ENCODE measurements at regions not wholly inside any gene's neighbourhood (a gene's known extent, or its start where the extent isn't known, plus 50 kb on each side); places are given as distances from the start of the nearest gene placed in this dataset.

- DNase-seq (ENCODE audit: low read depth in 4 of 6, low spot score in 6 of 6) = no peak
- Histone ChIP-seq H3K27me3 (ENCODE audit: control insufficient read depth, insufficient read depth, low read length) (no peaks in the 10 kb centered on the region), H3K36me3 (ENCODE audit: control insufficient read depth, insufficient read depth, low read length) (no peaks in the 10 kb centered on the region), H3K4me3 (ENCODE audit: low read depth, low read length) (no peak overlapping the region), H3K9me3 (ENCODE audit: control insufficient read depth, insufficient read depth, low read length) (no peaks in the 10 kb centered on the region), H3K27ac (ENCODE audit: low read depth, low read length) (no peak overlapping the region), H3K4me1 (ENCODE audit: control insufficient read depth, insufficient read depth, low read length) (no peaks in the 10 kb centered on the region)
- 70% methylated on average over 3 of the region's 3 CpGs for WGBS (ENCODE audit: insufficient coverage)
Measured at GRCh38 chr2:147311058-147311430, 533.8 kb upstream of the ACVR2A start.

- WGBS (ENCODE audit: insufficient coverage) = no CpG with 5 or more reads among the region's 2 CpGs
- Histone ChIP-seq H3K4me1 (ENCODE audit: control insufficient read depth, insufficient read depth, low read length) (no peaks in the 10 kb centered on the region), H3K36me3 (ENCODE audit: control insufficient read depth, insufficient read depth, low read length) (no peaks in the 10 kb centered on the region), H3K9me3 (ENCODE audit: control insufficient read depth, insufficient read depth, low read length) (no peaks in the 10 kb centered on the region), H3K27me3 (ENCODE audit: control insufficient read depth, insufficient read depth, low read length) (no peaks in the 10 kb centered on the region), H3K4me3 (ENCODE audit: low read depth, low read length) (no peak overlapping the region), H3K27ac (ENCODE audit: low read depth, low read length) (no peak overlapping the region)
- no peak for DNase-seq (ENCODE audit: low read depth in 4 of 6, low spot score in 6 of 6)
Measured at GRCh38 chr2:147310335-147311057, 534.3 kb upstream of the ACVR2A start.

GRCh38 chr2:147297820-147298219 is 547.0 kb upstream of the ACVR2A start:
- no peaks in the 10 kb centered on the region for H3K4me1 ChIP-seq (ENCODE audit: control insufficient read depth, insufficient read depth, low read length)

GRCh38 chr2:147294825-147295392 is 549.9 kb upstream of the ACVR2A start:
- no peaks in the 10 kb centered on the region for H3K9me3 ChIP-seq (ENCODE audit: control insufficient read depth, insufficient read depth, low read length)
- H3K4me1 ChIP-seq (ENCODE audit: control insufficient read depth, insufficient read depth, low read length) = no peaks in the 10 kb centered on the region
- peak in 1 of 6 donors; percentile 77 for DNase-seq (ENCODE audit: low read depth in 4 of 6, low spot score in 6 of 6)
- no peaks in the 10 kb centered on the region for H3K27me3 ChIP-seq (ENCODE audit: control insufficient read depth, insufficient read depth, low read length)
- H3K4me3 ChIP-seq (ENCODE audit: low read depth, low read length) = no peak overlapping the region
- no peak overlapping the region for H3K27ac ChIP-seq (ENCODE audit: low read depth, low read length)
- no CpG with 5 or more reads among the region's 2 CpGs for WGBS (ENCODE audit: insufficient coverage)
- no peaks in the 10 kb centered on the region for H3K36me3 ChIP-seq (ENCODE audit: control insufficient read depth, insufficient read depth, low read length)

More at GRCh38 chr2:147297820-147298219, 547.0 kb upstream of the ACVR2A start:
- DNase-seq (ENCODE audit: low read depth in 4 of 6, low spot score in 6 of 6) = no peak
- WGBS (ENCODE audit: insufficient coverage) = no CpG with 5 or more reads among the region's 3 CpGs
- H3K27ac ChIP-seq (ENCODE audit: low read depth, low read length) = no peak overlapping the region
- H3K9me3 ChIP-seq (ENCODE audit: control insufficient read depth, insufficient read depth, low read length) = no peaks in the 10 kb centered on the region
- H3K4me3 ChIP-seq (ENCODE audit: low read depth, low read length) = no peak overlapping the region
- no peaks in the 10 kb centered on the region for H3K27me3 ChIP-seq (ENCODE audit: control insufficient read depth, insufficient read depth, low read length)
- H3K36me3 ChIP-seq (ENCODE audit: control insufficient read depth, insufficient read depth, low read length) = no peaks in the 10 kb centered on the region

GRCh38 chr2:147293991-147294824 is 550.6 kb upstream of the ACVR2A start:
- Histone ChIP-seq H3K9me3 (ENCODE audit: control insufficient read depth, insufficient read depth, low read length) (no peaks in the 10 kb centered on the region), H3K27ac (ENCODE audit: low read depth, low read length) (no peak overlapping the region), H3K4me1 (ENCODE audit: control insufficient read depth, insufficient read depth, low read length) (no peaks in the 10 kb centered on the region), H3K27me3 (ENCODE audit: control insufficient read depth, insufficient read depth, low read length) (no peaks in the 10 kb centered on the region), H3K36me3 (ENCODE audit: control insufficient read depth, insufficient read depth, low read length) (no peaks in the 10 kb centered on the region), H3K4me3 (ENCODE audit: low read depth, low read length) (no peak overlapping the region)
- no peak for DNase-seq (ENCODE audit: low read depth in 4 of 6, low spot score in 6 of 6)
- 100% methylated on average over 1 of the region's 4 CpGs for WGBS (ENCODE audit: insufficient coverage)

GRCh38 chr2:147288131-147288530 is 556.7 kb upstream of the ACVR2A start:
- H3K27me3 ChIP-seq (ENCODE audit: control insufficient read depth, insufficient read depth, low read length) = no peaks in the 10 kb centered on the region
- no peak overlapping the region for H3K27ac ChIP-seq (ENCODE audit: low read depth, low read length)
- no peaks in the 10 kb centered on the region for H3K4me1 ChIP-seq (ENCODE audit: control insufficient read depth, insufficient read depth, low read length)
- H3K4me3 ChIP-seq (ENCODE audit: low read depth, low read length) = no peak overlapping the region
- no peaks in the 10 kb centered on the region for H3K9me3 ChIP-seq (ENCODE audit: control insufficient read depth, insufficient read depth, low read length)
- DNase-seq (ENCODE audit: low read depth in 4 of 6, low spot score in 6 of 6) = no peak
- H3K36me3 ChIP-seq (ENCODE audit: control insufficient read depth, insufficient read depth, low read length) = no peaks in the 10 kb centered on the region

GRCh38 chr2:147275943-147276342 is 568.9 kb upstream of the ACVR2A start:
- 85% methylated on average over 2 of the region's 6 CpGs for WGBS (ENCODE audit: insufficient coverage)
- H3K4me1 ChIP-seq (ENCODE audit: control insufficient read depth, insufficient read depth, low read length) = no peaks in the 10 kb centered on the region
- no peak for DNase-seq (ENCODE audit: low read depth in 4 of 6, low spot score in 6 of 6)

DNA sequence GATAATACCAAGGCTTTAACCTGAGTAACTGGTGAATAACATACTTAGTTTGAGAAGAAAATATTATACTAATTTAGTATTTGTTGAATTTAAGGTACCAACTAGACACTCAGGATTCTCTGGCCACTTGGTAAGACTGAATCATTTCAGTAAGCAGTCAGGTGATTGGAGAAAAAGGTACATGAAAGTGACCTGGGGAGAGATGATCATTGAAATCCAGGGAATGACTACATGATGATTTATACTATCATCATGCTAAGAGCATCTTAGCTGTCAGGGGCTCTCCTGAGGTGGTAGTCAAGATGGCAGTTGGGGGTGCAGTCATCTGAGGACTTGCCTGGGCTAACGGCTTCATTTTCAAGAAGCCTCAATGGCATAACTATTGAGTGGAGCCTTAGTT is 571.2 kb upstream of the ACVR2A start:
- no peak for DNase-seq (ENCODE audit: low read depth in 4 of 6, low spot score in 6 of 6)
- Histone ChIP-seq H3K27me3 (ENCODE audit: control insufficient read depth, insufficient read depth, low read length) (no peaks in the 10 kb centered on the region), H3K4me3 (ENCODE audit: low read depth, low read length) (no peak overlapping the region), H3K36me3 (ENCODE audit: control insufficient read depth, insufficient read depth, low read length) (no peaks in the 10 kb centered on the region), H3K9me3 (ENCODE audit: control insufficient read depth, insufficient read depth, low read length) (peaks cover 3% of the 10 kb centered on the region), H3K27ac (ENCODE audit: low read depth, low read length) (no peak overlapping the region), H3K4me1 (ENCODE audit: control insufficient read depth, insufficient read depth, low read length) (no peaks in the 10 kb centered on the region)
- 60% methylated on average over 1 of the region's 1 CpG for WGBS (ENCODE audit: insufficient coverage)

More at GRCh38 chr2:147275943-147276342, 568.9 kb upstream of the ACVR2A start:
- H3K4me3 ChIP-seq (ENCODE audit: low read depth, low read length) = no peak overlapping the region
- no peaks in the 10 kb centered on the region for H3K27me3 ChIP-seq (ENCODE audit: control insufficient read depth, insufficient read depth, low read length)
- no peaks in the 10 kb centered on the region for H3K9me3 ChIP-seq (ENCODE audit: control insufficient read depth, insufficient read depth, low read length)
- H3K36me3 ChIP-seq (ENCODE audit: control insufficient read depth, insufficient read depth, low read length) = no peaks in the 10 kb centered on the region
- no peak overlapping the region for H3K27ac ChIP-seq (ENCODE audit: low read depth, low read length)

- Histone ChIP-seq H3K36me3 (ENCODE audit: control insufficient read depth, insufficient read depth, low read length) (no peaks in the 10 kb centered on the region), H3K27ac (ENCODE audit: low read depth, low read length) (no peak overlapping the region), H3K27me3 (ENCODE audit: control insufficient read depth, insufficient read depth, low read length) (no peaks in the 10 kb centered on the region), H3K4me1 (ENCODE audit: control insufficient read depth, insufficient read depth, low read length) (no peaks in the 10 kb centered on the region), H3K9me3 (ENCODE audit: control insufficient read depth, insufficient read depth, low read length) (peaks cover 3% of the 10 kb centered on the region), H3K4me3 (ENCODE audit: low read depth, low read length) (no peak overlapping the region)
- DNase-seq (ENCODE audit: low read depth in 4 of 6, low spot score in 6 of 6) = no peak
Measured at GRCh38 chr2:147273106-147273505, 571.7 kb upstream of the ACVR2A start.
